ENCODE measurements at regions not wholly inside any gene's neighbourhood (a gene's known extent, or its start where the extent isn't known, plus 50 kb on each side); places are given as distances from the start of the nearest gene placed in this dataset.

- DNase-seq, result no peak
- WGBS, 2 donors, result 53 to 69% methylated on average over 2 of the region's 2 CpGs
- Histone ChIP-seq H3K27ac (no peak overlapping the region), H3K4me3 (no peak overlapping the region), H3K36me3 (no peaks in the 10 kb centered on the region), H3K27me3 (no peaks in the 10 kb centered on the region), H3K4me1 (no peaks in the 10 kb centered on the region), H3K9me3 (no peaks in the 10 kb centered on the region)
- intact Hi-C loops (cut with DNase I), result no loop called here
- no peak for TF ChIP-seq CTCF (IDR thresholded peaks at IDR 0.05)
- TF ChIP-seq POLR2A (IDR thresholded peaks at IDR 0.05), result no peak
These were observed 72.2 kb upstream of the ADAMTS19 start for GRCh38 chr5:129387944-129388343.

- WGBS, 2 donors, result 65 to 67% methylated on average over 6 of the region's 6 CpGs
- Histone ChIP-seq H3K4me1 (no peaks in the 10 kb centered on the region), H3K9me3 (no peaks in the 10 kb centered on the region), H3K4me3 (no peak overlapping the region), H3K27ac (no peak overlapping the region), H3K27me3 (no peaks in the 10 kb centered on the region), H3K36me3 (no peaks in the 10 kb centered on the region)
- DNase-seq, result no peak
- TF ChIP-seq CTCF (IDR thresholded peaks at IDR 0.05) (no peak), POLR2A (IDR thresholded peaks at IDR 0.05) (no peak)
- intact Hi-C loops (cut with DNase I), result no loop called here
These were observed 67.4 kb upstream of the ADAMTS19 start for GRCh38 chr5:129392681-129393080.

- no peak for DNase-seq
- Histone ChIP-seq H3K27me3 (no peaks in the 10 kb centered on the region), H3K9me3 (no peaks in the 10 kb centered on the region), H3K27ac (no peak overlapping the region), H3K4me3 (no peak overlapping the region), H3K4me1 (no peaks in the 10 kb centered on the region), H3K36me3 (no peaks in the 10 kb centered on the region)
- 92% methylated on average over 5 of the region's 5 CpGs for WGBS, 2 donors
- intact Hi-C loops (cut with DNase I), result no loop called here
- TF ChIP-seq POLR2A (IDR thresholded peaks at IDR 0.05), result no peak
- no peak for TF ChIP-seq CTCF (IDR thresholded peaks at IDR 0.05)
These were observed 64.9 kb upstream of the ADAMTS19 start for GRCh38 chr5:129395247-129395646.

GRCh38 chr5:129398026-129398678 is 61.9 kb upstream of the ADAMTS19 start:
- 85 to 89% methylated on average over 1 of the region's 1 CpG for WGBS, 2 donors
- Histone ChIP-seq H3K4me1 (no peaks in the 10 kb centered on the region), H3K9me3 (no peaks in the 10 kb centered on the region), H3K4me3 (no peak overlapping the region), H3K36me3 (no peaks in the 10 kb centered on the region), H3K27ac (no peak overlapping the region), H3K27me3 (no peaks in the 10 kb centered on the region)
- no peak for DNase-seq
- intact Hi-C loops (cut with DNase I), result no loop called here
- TF ChIP-seq POLR2A (IDR thresholded peaks at IDR 0.05), result no peak

- H3K4me1 ChIP-seq, result no peaks in the 10 kb centered on the region
- no peak overlapping the region for H3K4me3 ChIP-seq
- TF ChIP-seq POLR2A (IDR thresholded peaks at IDR 0.05), result no peak
- TF ChIP-seq CTCF (IDR thresholded peaks at IDR 0.05), result no peak
- no peaks in the 10 kb centered on the region for H3K27me3 ChIP-seq
- WGBS, 2 donors, result 53 to 55% methylated on average over 2 of the region's 2 CpGs
- no peaks in the 10 kb centered on the region for H3K36me3 ChIP-seq
- no peak for DNase-seq
- no peaks in the 10 kb centered on the region for H3K9me3 ChIP-seq
- intact Hi-C loops (cut with DNase I), result no loop called here
- H3K27ac ChIP-seq, result no peak overlapping the region
These were observed 61.0 kb upstream of the ADAMTS19 start for GRCh38 chr5:129399069-129399468.
